ENCODE measurements at regions not wholly inside any gene's neighbourhood (a gene's known extent, or its start where the extent isn't known, plus 50 kb on each side); places are given as distances from the start of the nearest gene placed in this dataset.

GRCh38 chr5:82799361-82800077, 277.7 kb downstream of the TMEM167A start:
- DNase-seq: no peak

DNA sequence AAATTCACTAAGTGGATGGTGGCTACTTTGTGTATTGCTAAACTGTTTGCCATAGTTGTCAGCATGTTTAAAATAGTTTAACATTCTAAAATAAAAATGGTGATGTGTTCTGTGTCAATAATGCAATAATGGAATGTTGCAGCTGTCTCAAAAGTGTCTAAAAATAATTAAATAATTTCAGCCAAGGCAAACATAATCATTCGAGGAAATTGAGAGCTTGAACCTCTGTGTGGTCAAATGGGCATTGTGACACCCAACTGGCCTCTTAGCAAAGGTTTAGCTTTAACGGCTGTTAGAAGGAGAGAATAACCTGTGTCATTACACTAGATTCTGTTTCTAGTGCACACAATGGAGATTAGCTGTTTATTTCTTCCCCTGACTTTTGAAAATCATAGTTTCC, 278.5 kb downstream of the TMEM167A start:
- no peak for DNase-seq

- DNase-seq: no peak
Measured at GRCh38 chr5:82796643-82797416, 280.4 kb downstream of the TMEM167A start.

DNA sequence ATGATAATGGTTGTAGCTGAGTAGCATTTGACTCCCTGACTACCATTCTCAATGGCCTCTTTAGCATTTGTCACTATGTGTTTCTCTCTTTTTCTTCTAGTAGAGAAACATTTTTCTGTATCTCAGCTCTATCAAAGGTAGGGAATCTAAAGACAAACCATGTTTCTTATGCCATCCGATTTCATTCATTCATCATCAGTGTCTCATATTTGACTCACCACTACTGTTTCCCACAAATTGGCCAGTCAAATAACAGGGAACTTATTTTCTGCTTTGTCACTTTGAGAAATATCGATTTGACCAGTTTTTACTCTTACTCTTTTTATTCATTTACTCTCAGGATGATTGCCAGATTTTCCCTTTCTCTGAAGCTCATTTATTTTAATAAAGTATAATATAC, 282.3 kb downstream of the TMEM167A start:
- DNase-seq: no peak

- DNase-seq: peak; percentile 45 to 61
Measured at GRCh38 chr5:82793808-82794419, 283.3 kb downstream of the TMEM167A start.

DNA sequence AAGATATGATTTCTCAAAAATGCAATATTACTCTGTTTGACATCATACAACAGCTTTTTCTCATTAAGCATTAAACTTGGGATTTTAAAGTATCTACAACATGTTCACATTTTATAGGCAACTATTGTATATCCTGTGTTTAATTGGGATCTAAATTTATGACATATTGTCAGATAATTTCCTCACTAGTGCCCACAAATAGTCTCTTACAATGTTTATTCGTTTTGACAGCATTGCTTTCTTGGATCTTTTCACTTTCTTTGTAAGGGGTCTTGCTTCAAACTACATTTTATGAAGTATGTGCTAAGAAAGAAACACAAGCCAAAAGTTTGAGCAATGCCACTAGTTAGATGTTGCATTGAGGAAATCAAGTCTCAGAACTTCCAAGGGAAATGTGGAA, 285.1 kb downstream of the TMEM167A start:
- no peak for DNase-seq

DNA sequence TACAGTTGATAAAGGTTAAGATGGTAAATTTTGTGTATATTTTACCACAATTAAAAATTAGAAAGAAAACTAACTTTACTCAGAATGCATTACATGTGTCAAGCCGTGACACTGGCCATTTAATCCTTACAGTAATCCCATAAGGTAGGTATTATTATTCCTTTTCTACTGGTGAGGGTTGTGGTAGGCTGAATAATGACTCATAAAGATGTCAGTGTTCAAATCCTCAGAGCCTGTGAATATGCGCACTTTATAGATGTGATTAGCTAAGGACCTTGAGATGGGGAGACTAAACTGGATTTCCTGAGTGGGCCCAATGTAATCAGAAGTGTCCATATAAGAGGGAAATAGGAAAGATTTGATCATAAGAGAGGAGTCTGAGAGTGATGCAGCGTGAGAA, 288.1 kb downstream of the TMEM167A start:
- DNase-seq: no peak

GRCh38 chr5:82786748-82787147, 290.4 kb downstream of the TMEM167A start:
- no peak for DNase-seq

GRCh38 chr5:82785882-82786509, 291.2 kb downstream of the TMEM167A start:
- DNase-seq: no peak

DNA sequence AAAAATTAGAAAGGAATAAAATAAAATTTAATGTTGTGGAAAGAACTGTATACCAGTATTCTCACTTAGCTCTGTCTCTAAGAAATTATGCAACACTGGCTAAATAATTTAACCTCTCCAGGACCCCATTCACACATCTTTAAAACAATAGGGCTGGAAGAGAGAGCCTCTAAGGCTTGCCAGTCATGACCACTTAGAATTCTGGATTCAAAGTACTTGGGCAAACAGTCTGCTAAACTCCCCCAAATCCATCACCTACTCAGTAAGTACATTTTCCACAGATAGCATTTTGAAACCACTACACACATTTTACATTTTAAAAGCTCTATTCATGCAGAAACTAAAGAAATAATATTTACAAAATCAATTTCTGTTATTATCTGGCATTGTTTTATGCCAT, 291.7 kb downstream of the TMEM167A start:
- DNase-seq: no peak

- no peak for DNase-seq
Measured at GRCh38 chr5:82784521-82784920, 292.7 kb downstream of the TMEM167A start.

GRCh38 chr5:82777106-82777505, 300.1 kb downstream of the TMEM167A start:
- DNase-seq: no peak

DNA sequence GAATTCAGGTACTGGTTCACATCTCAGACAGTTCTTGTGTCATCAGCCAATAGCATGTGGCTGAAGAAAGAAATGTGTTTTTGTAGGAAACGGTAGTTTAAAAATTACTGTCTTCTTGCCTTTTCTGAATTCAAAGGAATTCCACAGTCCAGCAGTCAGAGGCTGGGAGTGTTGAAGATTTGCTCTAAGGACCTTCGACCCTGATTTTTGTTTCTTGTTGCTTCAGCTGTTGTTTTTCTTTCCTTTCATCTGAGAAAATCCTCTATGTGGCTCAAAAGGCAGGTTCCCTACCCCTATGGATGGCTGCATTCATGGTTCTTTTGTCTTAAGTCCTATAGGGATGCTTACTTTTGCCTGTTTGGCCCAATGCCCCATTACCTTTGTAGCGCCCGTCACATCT, 304.9 kb downstream of the TMEM167A start:
- no peak for DNase-seq

- no peak for DNase-seq
Measured at GRCh38 chr5:82766206-82766605, 311.0 kb downstream of the TMEM167A start.

- DNase-seq: no peak
Measured at GRCh38 chr5:82765765-82766164, 311.4 kb downstream of the TMEM167A start.

- no peak for DNase-seq
Measured at GRCh38 chr5:82760856-82761255, 316.3 kb downstream of the TMEM167A start.

GRCh38 chr5:82758881-82759280, 318.3 kb downstream of the TMEM167A start:
- DNase-seq: no peak

DNA sequence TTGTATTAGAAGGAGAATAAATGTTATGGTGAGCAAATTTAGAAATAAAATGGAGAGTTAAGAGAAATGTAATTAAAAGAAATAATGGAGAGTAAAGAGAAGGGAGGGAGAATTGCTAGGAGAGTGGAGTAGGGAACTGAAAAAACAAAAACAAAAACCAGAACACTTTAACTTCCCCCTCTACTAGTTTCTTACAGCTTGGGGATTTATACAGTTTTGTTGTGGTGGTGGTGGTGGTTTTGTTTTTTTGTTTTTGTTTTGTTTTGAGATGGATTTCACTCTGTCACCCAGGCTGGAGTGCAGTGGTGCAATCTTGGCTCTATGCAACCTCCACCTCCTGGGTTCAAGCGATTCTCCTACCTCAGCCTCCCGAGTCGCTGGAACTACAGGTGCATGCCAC, 322.4 kb downstream of the TMEM167A start:
- DNase-seq: no peak

GRCh38 chr5:82754036-82754746, 323.0 kb downstream of the TMEM167A start:
- no peak for DNase-seq

GRCh38 chr5:82753374-82753773, 323.8 kb downstream of the TMEM167A start:
- DNase-seq: no peak

- DNase-seq: no peak
Measured at GRCh38 chr5:82749461-82749820, 327.8 kb downstream of the TMEM167A start.

GRCh38 chr5:82748688-82749460, 328.3 kb downstream of the TMEM167A start:
- DNase-seq: no peak

Measured in activated CD4-positive, alpha-beta T cell treated with anti-CD3 and anti-CD28 coated beads, Interleukin-2, amount 50 U/mL, for 48 hours (primary cell).